ENCODE measurements at regions not wholly inside any gene's neighbourhood (a gene's known extent, or its start where the extent isn't known, plus 50 kb on each side); places are given as distances from the start of the nearest gene placed in this dataset.
"Not testable (repeated sequence)": the region's sequence is repeated elsewhere in the genome, so short reads cannot be mapped to it uniquely, and the experiment has no call there.

GRCh38 chr11:48803955-48804354 lies 179.7 kb downstream of the TRIM51G start:
- H3K27ac ChIP-seq (ENCODE audit: low read depth in 1 of 2, low read length in 2 of 2): not testable (repeated sequence)

More at GRCh38 chr11:48803955-48804354, 179.7 kb downstream of the TRIM51G start:
- H3K4me1 ChIP-seq (ENCODE audit: control insufficient read depth in 1 of 2, insufficient read depth in 2 of 2, low read length in 2 of 2); H3K36me3 ChIP-seq (ENCODE audit: control insufficient read depth in 1 of 2, insufficient read depth in 2 of 2, low read length in 1 of 2); H3K4me3 ChIP-seq (ENCODE audit: low read length in 2 of 2); ATAC-seq (ENCODE audit: low FRiP score); H3K27me3 ChIP-seq (ENCODE audit: control insufficient read depth in 1 of 2, insufficient read depth in 2 of 2, low read length in 1 of 2); H3K9me3 ChIP-seq (ENCODE audit: control insufficient read depth, low read length); intact Hi-C loops (cut with DNase I): not testable (repeated sequence)
- peak; percentile 7 to 26 for DNase-seq
- 63 to 77% methylated on average over 7 of the region's 7 CpGs for WGBS, 2 donors

All from aorta (tissue), 5 donors.